Fibroblast of lung (primary cell): ENCODE measurements at regions not wholly inside any gene's neighbourhood (a gene's known extent, or its start where the extent isn't known, plus 50 kb on each side); places are given as distances from the start of the nearest gene placed in this dataset.

Experiments
- CTCF ChIP-seq, 2 donors: IDR thresholded peaks in 1 of 2; conservative IDR thresholded peaks in 1 of 2; 1 replicate in 1 of 2; 2 replicates in 1 of 2; pipeline ENCODE4 v1.5.1; 2011 to 2012; ENCODE audit warnings: low read length in 2 of 2, control low read depth in 1 of 2, inconsistent platforms in 1 of 2, low read depth in 1 of 2, mild to moderate bottlenecking in 1 of 2
- EZH2 ChIP-seq: IDR thresholded peaks from 2 replicates; pipeline ENCODE4 v1.5.1; 2012; ENCODE audit warnings: low read length, control low read depth, mild to moderate bottlenecking; ENCODE audit errors: missing control alignments

- TF ChIP-seq CTCF (conservative IDR thresholded peaks at IDR 0.05 in 1 of 2, IDR thresholded peaks at IDR 0.05 in 1 of 2; ENCODE audit: low read depth in 1 of 2, low read length in 2 of 2) (no peak), EZH2 (no peak)
Measured at GRCh38 chr16:64102654-64103053, 1019.2 kb downstream of the CDH11 start.
